Liver (tissue), 8 donors: ENCODE measurements at regions not wholly inside any gene's neighbourhood (a gene's known extent, or its start where the extent isn't known, plus 50 kb on each side); places are given as distances from the start of the nearest gene placed in this dataset.

Source experiments
- DNase-seq: peaks from one replicate; pipeline ENCODE4 v3.0.0-alpha.2; 2017; ENCODE audit warnings: low spot score
- H3K27ac ChIP-seq, 2 donors: one replicate each; pipeline ENCODE4 v1.7.0; 2013; ENCODE audit warnings: inconsistent platforms in 2 of 2, low read length in 2 of 2, control low read depth in 1 of 2, low read depth in 1 of 2, mild to moderate bottlenecking in 1 of 2
- H3K27me3 ChIP-seq, 4 donors: one replicate each; pipeline versions ENCODE4 v1.6.1 to v1.7.0; 2013; ENCODE audit warnings: low read length in 3 of 4, inconsistent platforms in 1 of 4, mild to moderate bottlenecking in 1 of 4, moderate library complexity in 1 of 4; ENCODE audit not compliant: control insufficient read depth in 4 of 4, insufficient read depth in 4 of 4
- H3K36me3 ChIP-seq, 4 donors: one replicate each; pipeline versions ENCODE4 v1.6.1 to v1.7.0; 2013; ENCODE audit warnings: low read length in 3 of 4, mild to moderate bottlenecking in 3 of 4, low read depth in 1 of 4, moderate library complexity in 1 of 4; ENCODE audit not compliant: control insufficient read depth in 4 of 4, insufficient read depth in 3 of 4
- H3K4me1 ChIP-seq, 4 donors: one replicate each; pipeline versions ENCODE4 v1.6.1 to v1.7.0; 2013; ENCODE audit warnings: low read length in 3 of 4, mild to moderate bottlenecking in 3 of 4, moderate library complexity in 1 of 4; ENCODE audit not compliant: control insufficient read depth in 4 of 4, insufficient read depth in 4 of 4
- H3K4me3 ChIP-seq, 3 donors: one replicate each; pipeline versions ENCODE4 v1.6.1 to v1.7.0; 2013; ENCODE audit warnings: low read length in 3 of 3, control low read depth in 1 of 3, low read depth in 1 of 3, mild to moderate bottlenecking in 1 of 3
- H3K9ac ChIP-seq, 2 donors: one replicate each; pipeline ENCODE4 v1.7.0; 2013; ENCODE audit warnings: low read length in 2 of 2, mild to moderate bottlenecking in 2 of 2, moderate library complexity in 2 of 2, control low read depth in 1 of 2, low read depth in 1 of 2
- H3K9me3 ChIP-seq, 4 donors: one replicate each; pipeline versions ENCODE4 v1.6.1 to v1.7.0; 2013; ENCODE audit warnings: low read length in 3 of 4; ENCODE audit not compliant: control insufficient read depth in 4 of 4
- ATF3 ChIP-seq: IDR thresholded peaks from 2 replicates; pipeline ENCODE4 v1.6.1; 2016; ENCODE audit warnings: antibody characterized with exemption
- CTCF ChIP-seq: fragments of 150-350 bp; IDR thresholded peaks from 2 replicates; pipeline ENCODE4 v1.5.1; 2017; ENCODE audit warnings: improper control_type of control experiment, low read depth, low read length; ENCODE audit not compliant: missing input control
- EGR1 ChIP-seq, 2 donors: IDR thresholded peaks; 2 replicates each; pipeline ENCODE4 v1.6.1; 2016 to 2018; ENCODE audit warnings: antibody characterized with exemption in 2 of 2, low read depth in 2 of 2
- FOXA1 ChIP-seq: IDR thresholded peaks from 2 replicates; pipeline ENCODE4 v1.6.1; 2016; ENCODE audit warnings: antibody characterized with exemption
- FOXA2 ChIP-seq: IDR thresholded peaks from 2 replicates; pipeline ENCODE4 v1.6.1; 2016; ENCODE audit warnings: antibody characterized with exemption
- GABPA ChIP-seq, 2 donors: IDR thresholded peaks in 1 of 2; conservative IDR thresholded peaks in 1 of 2; 2 replicates each; pipeline ENCODE4 v1.6.1; 2016; ENCODE audit warnings: antibody characterized with exemption in 2 of 2, mild to moderate bottlenecking in 1 of 2, moderate library complexity in 1 of 2
- HNF4A ChIP-seq, 2 donors: conservative IDR thresholded peaks; 2 replicates each; pipeline ENCODE4 v1.6.1; 2016; ENCODE audit warnings: antibody characterized with exemption in 2 of 2, mild to moderate bottlenecking in 2 of 2
- HNF4G ChIP-seq: IDR thresholded peaks from 2 replicates; pipeline ENCODE4 v1.6.1; 2016; ENCODE audit warnings: antibody characterized with exemption
- JUND ChIP-seq, 2 donors: IDR thresholded peaks; 2 replicates each; pipeline ENCODE4 v1.6.1; 2016; ENCODE audit warnings: antibody characterized with exemption in 2 of 2
- MAX ChIP-seq: IDR thresholded peaks from 2 replicates; pipeline ENCODE4 v1.6.1; 2016; ENCODE audit warnings: antibody characterized with exemption
- NR2F2 ChIP-seq: IDR thresholded peaks from 2 replicates; pipeline ENCODE4 v1.6.1; 2016; ENCODE audit warnings: antibody characterized with exemption
- RAD21 ChIP-seq, 2 donors: IDR thresholded peaks; 2 replicates each; pipeline ENCODE4 v1.6.1; 2016; ENCODE audit warnings: antibody characterized with exemption in 2 of 2, mild to moderate bottlenecking in 2 of 2
- REST ChIP-seq: IDR thresholded peaks from 2 replicates; pipeline ENCODE4 v1.6.1; 2016; ENCODE audit warnings: antibody characterized with exemption, mild to moderate bottlenecking
- RXRA ChIP-seq, 2 donors: IDR thresholded peaks; 2 replicates each; pipeline ENCODE4 v1.6.1; 2017 to 2018; ENCODE audit warnings: antibody characterized with exemption in 2 of 2, mild to moderate bottlenecking in 1 of 2
- SP1 ChIP-seq: IDR thresholded peaks from 2 replicates; pipeline ENCODE4 v1.6.1; 2018; ENCODE audit warnings: antibody characterized with exemption, mild to moderate bottlenecking
- TAF1 ChIP-seq: conservative IDR thresholded peaks from 2 replicates; pipeline ENCODE4 v1.6.1; 2016; ENCODE audit warnings: antibody characterized with exemption, mild to moderate bottlenecking
- YY1 ChIP-seq: IDR thresholded peaks from 2 replicates; pipeline ENCODE4 v1.6.1; 2016; ENCODE audit warnings: antibody characterized with exemption, mild to moderate bottlenecking
- ZBTB33 ChIP-seq: IDR thresholded peaks from 2 replicates; pipeline ENCODE4 v1.6.1; 2016; ENCODE audit warnings: antibody characterized with exemption
- WGBS: extraction: QIAGEN DNeasy Blood & Tissue Kit; methylation state at CpG from one replicate; pipeline ENCODE4 v1.1.7; 2013; 5-methylcytosine and 5-hydroxymethylcytosine counted together
- donor health status: healthy.
- donor health status: healthy.
- donor health status: healthy.
- donor health status: healthy.
- donor health status: healthy.

- no peak for DNase-seq
- TF ChIP-seq EGR1 (IDR thresholded peaks at IDR 0.05; ENCODE audit: low read depth in 2 of 2) (no peak), RAD21 (IDR thresholded peaks at IDR 0.05) (no peak), ATF3 (no peak)
- Histone ChIP-seq H3K36me3 (no peaks in the 10 kb centered on the region), H3K9ac (no peak overlapping the region), H3K4me3 (no peak overlapping the region), H3K27me3 (no peaks in the 10 kb centered on the region), H3K27ac (no peak overlapping the region), H3K4me1 (no peaks in the 10 kb centered on the region), H3K9me3 (no peaks in the 10 kb centered on the region)
These were observed 153.1 kb upstream of the ARL4C start for GRCh38 chr2:234649951-234650350.

GRCh38 chr2:234643407-234643806 is 146.5 kb upstream of the ARL4C start:
- no peak for DNase-seq
- Histone ChIP-seq H3K27me3 (no peaks in the 10 kb centered on the region), H3K27ac (no peak overlapping the region), H3K9ac (no peak overlapping the region), H3K4me1 (no peaks in the 10 kb centered on the region), H3K36me3 (no peaks in the 10 kb centered on the region), H3K4me3 (no peak overlapping the region), H3K9me3 (peaks cover 0 to 6% (median 2%) of the 10 kb centered on the region in 4 donors)
- 78% methylated on average over 2 of the region's 2 CpGs for WGBS
- no peak for TF ChIP-seq FOXA2
- TF ChIP-seq TAF1, result no peak
- TF ChIP-seq FOXA1, result no peak
- TF ChIP-seq YY1, result no peak
- no peak for TF ChIP-seq HNF4A (conservative IDR thresholded peaks at IDR 0.05)
- TF ChIP-seq MAX, result no peak
- TF ChIP-seq ATF3, result no peak
- no peak for TF ChIP-seq HNF4G
- TF ChIP-seq EGR1 (IDR thresholded peaks at IDR 0.05; ENCODE audit: low read depth in 2 of 2), result no peak
- no peak for TF ChIP-seq NR2F2
- TF ChIP-seq RXRA (IDR thresholded peaks at IDR 0.05), result no peak
- no peak for TF ChIP-seq ZBTB33
- TF ChIP-seq CTCF, result no peak
- no peak for TF ChIP-seq REST
- TF ChIP-seq SP1, result no peak
- no peak for TF ChIP-seq JUND (IDR thresholded peaks at IDR 0.05)
- TF ChIP-seq RAD21 (IDR thresholded peaks at IDR 0.05), result no peak
- no peak for TF ChIP-seq GABPA (IDR thresholded peaks at IDR 0.05 in 1 of 2, conservative IDR thresholded peaks at IDR 0.05 in 1 of 2)
